HG02623 (cell line): ENCODE measurements at regions not wholly inside any gene's neighbourhood (a gene's known extent, or its start where the extent isn't known, plus 50 kb on each side); places are given as distances from the start of the nearest gene placed in this dataset.
A peak's percentile ranks its signal among the peaks of the same experiment; 100 is the strongest.

Source experiments
- ATAC-seq: cut with Tn5 transposase; IDR thresholded peaks from one replicate; pipeline ENCODE4 v1.9.1; 2021; ENCODE audit warnings: moderate library complexity; ENCODE audit not compliant: unreplicated experiment

DNA sequence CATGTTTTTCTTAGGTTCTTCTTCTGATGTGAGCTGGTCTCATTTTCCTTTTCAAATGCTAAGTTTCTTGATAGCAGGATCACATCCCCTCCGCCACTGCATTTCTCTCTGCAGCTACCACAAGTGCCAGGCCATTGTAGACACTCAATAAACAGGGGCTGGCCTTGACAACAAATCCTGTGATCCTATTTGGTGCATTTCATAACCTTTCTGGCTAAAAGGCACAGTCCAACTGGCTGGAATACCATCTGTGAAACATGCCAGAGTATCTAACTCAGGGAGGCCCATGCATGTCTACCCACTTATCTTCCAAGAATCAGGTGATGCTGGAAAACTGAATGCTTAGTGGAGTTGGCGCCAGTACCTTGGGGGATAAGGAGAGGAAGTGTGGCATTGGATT is 85.2 kb upstream of the NR2F2 start:
- ATAC-seq = no peak

DNA sequence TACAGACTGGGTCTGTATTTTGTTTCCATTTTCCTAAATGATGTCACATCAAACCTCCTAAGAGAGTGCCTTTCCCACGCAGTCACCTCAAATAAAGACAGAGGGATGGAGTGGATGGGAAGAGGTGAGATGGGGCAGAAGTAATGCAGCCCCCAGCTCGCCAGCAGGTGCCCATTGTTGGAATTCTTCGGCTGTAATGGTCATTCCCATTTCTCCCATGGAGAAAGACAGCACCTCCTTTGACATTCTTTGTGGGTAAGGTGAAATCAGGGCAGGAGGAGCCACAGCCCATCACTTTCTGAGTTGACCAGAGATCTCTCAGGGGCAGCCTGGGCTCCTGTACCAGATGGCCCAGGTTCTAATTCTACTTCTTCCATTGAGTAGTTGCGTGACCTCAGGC is 84.4 kb upstream of the NR2F2 start:
- no peak for ATAC-seq

DNA sequence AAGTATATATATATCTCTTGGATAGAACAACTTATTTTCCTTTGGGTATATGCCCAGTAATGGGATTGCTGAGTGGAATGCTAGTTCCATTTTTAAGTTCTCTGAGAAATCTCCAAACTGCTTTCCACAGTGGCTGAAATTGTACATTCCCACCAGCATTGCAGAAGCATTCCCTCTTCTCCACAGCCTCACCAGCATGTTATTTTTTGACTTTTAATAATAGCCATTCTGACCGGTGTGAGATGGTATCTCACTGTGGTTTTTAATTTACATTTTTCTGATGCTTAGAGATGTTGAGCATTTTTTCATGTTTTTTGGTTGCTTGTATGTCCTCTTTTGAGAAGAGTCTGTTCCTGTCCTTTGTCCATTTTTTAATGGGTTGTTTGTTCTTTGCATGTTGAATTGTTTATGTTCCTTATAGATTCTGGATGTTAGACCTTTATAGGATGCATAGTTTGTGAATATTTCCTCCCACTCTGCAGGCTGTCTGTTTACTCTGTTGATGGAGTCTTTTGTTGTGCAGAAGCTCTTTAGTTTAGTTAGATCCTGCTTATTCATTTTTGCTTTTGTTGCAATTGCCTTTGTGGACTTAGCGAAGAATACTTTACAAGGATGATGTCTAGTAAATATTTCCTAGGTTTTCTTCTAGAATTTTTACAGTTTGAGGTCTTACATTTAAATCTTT is 82.7 kb upstream of the NR2F2 start:
- ATAC-seq = no peak

- ATAC-seq = no peak
Observed at GRCh38 chr15:96252148-96252547, 78.4 kb upstream of the NR2F2 start.

DNA sequence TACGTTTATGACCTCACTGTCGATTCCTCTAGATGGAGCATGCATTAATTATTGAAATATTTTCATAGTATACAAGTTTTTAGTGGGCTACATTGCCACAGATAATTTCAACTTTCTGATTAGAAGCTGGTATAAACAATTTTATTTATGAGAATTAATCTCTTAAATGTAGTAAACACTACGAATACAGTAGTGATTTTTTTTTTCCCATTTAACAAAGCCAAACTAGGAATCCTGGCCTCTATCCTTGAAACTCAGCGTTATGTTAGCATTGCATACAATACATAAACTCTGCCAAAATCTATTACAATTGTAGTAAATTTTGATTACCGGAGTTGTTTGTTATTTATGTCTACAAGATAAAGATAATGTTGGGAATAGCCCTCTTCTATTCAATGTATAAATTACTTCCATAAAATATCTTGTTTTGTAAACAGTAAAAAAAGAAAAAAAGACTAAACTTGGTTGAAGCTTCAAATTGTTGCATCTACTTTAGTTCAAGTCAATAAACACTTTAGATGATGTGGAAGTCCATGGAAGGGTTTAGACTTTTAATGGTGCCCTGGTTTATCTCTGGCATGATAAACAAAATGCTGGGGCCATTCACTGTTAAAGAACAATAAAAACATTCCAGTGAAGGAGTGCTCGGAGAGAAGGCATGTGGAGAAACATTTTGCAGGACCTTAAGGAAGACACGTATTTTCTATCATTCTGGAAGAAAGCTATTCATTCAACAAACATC is 77.3 kb upstream of the NR2F2 start:
- no peak for ATAC-seq

GRCh38 chr15:96254173-96254572 is 76.3 kb upstream of the NR2F2 start:
- no peak for ATAC-seq

- no peak for ATAC-seq
Observed at GRCh38 chr15:96255599-96255998, 74.9 kb upstream of the NR2F2 start.

DNA sequence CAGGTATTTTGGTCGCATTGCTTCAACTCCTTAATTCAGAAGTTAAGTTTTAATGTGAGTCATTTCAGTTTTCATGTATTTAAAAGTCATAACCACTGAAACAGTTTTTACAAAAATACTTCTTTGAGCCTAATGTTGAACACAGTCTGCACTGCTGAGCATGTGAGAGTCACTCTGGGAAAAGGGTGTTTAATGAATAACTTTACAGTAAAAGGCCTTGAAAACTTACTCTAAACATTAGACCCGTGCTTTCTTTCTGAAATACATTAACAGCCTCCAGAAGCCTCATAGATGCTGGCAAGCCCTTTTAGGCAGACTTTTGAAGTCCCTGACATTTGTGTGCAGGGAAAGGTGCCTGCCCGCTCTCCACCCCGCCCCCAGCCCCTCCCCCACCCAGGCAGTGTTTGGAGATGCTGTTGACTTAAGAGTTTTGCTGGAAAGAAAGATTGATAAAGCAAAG is 68.9 kb upstream of the NR2F2 start:
- ATAC-seq = peak; percentile 64

DNA sequence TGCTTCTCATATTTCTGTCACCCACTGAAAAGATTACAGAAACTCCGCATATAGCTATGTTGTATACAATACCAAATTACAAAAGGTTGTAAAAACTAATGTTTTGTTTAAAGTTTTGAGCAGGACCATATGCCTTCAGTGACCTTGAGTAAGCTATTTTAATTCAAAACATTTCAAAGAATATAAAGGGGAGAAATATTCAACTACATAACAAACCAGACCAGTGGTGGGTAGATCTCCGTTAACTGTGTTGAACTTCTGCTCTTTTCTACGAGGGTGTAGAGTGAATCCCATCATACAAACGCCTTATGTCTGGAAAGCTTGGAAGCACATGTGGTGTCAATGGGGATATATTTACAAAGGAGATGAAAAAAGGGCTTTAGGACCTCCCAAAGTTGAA is 68.4 kb upstream of the NR2F2 start:
- ATAC-seq = no peak

GRCh38 chr15:96262549-96263489 is 67.7 kb upstream of the NR2F2 start:
- no peak for ATAC-seq

DNA sequence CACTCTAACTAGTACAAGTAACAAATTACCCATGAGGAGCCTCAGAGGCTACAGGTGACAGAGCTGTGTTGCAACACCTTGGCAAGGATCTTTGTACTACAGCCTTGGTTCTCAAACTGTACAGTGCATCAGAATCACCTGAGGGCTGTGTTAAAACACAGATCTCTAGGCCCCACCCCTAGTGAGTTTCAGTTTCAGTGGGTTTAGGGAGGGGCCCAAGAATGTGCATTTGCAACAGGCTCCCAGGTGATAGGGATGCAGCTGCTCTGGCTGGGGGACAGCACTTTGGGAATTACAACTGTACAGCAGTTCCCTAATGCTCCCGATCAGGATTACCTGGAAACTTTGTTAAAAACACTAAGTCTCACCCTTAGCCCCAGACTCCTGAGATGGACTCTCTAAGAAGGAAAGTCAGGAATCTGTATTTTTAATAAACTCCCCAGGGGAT is 66.1 kb upstream of the NR2F2 start:
- ATAC-seq = no peak

DNA sequence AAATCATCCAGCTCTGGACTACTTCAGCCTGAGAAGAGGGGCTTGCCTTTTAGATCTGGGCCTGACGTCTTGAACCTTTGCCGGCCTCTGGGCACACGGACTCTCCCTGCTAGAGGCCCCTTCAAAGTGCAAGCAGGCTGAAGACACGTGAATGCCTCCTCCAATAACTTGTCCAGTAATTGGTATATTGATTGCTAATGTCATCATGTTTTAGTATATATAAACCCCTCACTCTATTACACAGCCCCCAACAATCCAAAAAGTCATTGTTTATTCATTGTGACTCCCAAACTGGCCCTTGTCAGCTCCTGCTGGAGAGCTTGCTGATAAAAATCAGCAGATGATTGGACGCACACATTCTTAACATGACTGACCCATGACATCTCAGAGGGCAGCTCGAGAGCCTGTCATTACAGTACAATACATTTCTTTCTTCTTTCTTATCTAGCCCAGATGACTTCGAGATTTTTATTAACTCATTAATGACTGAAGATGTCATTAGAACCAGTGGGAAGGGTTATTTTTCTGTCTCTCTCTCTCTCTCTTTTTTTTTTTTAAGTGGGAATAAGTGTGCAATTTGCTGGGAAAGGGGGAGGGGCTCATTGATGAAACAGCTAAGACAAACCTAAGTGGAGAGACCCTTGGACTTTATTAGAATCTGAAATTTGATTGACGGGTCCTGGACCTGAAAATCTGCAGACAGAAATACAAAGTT is 65.5 kb upstream of the NR2F2 start:
- no peak for ATAC-seq

DNA sequence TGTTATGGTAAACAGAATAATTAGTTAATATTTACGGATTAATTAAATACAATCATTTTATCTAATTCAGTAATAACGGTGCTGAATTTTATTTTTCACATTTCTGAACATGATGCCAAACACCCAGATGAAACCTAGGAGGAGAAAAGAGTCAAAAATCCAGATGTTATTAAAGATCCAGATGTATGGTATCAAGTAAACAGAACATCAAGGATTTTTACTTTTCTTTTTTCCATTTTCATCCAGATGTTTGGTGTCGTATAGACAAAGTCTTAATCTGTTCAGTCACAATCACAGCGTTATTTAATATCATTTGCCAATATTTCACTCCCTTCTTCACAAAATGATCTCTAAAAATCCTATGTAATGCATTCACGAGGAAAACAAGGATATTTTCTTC is 64.0 kb upstream of the NR2F2 start:
- ATAC-seq = no peak

DNA sequence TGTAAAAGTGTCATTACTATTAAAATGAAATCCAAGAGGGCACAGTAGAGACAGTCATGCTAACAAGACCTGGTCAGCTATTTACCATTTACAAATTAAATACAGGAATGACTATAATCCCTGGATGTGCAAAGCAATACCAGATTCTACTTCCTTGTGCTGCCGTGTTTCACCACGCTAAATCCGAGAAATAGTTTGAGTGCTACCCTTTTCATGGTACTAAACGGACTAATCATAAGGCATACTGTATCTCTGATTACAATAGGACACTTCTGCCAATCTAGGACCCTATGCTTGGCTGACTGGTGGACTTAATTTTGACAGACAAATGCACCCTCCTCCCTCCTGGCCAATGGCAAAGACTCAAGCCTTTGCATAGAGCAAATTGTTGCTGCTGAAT is 63.0 kb upstream of the NR2F2 start:
- ATAC-seq = no peak

- no peak for ATAC-seq
Observed at GRCh38 chr15:96268442-96269204, 61.9 kb upstream of the NR2F2 start.

- no peak for ATAC-seq
Observed at GRCh38 chr15:96270581-96271172, 59.8 kb upstream of the NR2F2 start.

DNA sequence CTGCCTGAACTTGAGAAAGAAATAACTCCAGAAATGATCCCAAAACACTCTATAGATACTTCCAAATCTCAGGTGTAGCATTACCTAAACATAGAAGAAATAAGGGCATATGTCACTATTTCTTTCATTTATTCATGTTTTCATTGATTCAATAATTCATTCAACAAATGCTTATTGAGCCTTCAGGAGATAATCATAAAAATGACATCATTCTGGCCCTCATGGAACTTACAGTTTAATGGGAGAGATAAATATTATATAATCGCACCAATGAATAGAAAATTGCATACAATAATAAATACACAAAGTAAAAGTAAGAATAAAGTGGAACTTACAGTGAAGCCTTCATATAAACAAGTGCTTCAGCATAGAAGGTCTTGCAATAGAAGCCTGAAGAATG is 58.1 kb upstream of the NR2F2 start:
- no peak for ATAC-seq

DNA sequence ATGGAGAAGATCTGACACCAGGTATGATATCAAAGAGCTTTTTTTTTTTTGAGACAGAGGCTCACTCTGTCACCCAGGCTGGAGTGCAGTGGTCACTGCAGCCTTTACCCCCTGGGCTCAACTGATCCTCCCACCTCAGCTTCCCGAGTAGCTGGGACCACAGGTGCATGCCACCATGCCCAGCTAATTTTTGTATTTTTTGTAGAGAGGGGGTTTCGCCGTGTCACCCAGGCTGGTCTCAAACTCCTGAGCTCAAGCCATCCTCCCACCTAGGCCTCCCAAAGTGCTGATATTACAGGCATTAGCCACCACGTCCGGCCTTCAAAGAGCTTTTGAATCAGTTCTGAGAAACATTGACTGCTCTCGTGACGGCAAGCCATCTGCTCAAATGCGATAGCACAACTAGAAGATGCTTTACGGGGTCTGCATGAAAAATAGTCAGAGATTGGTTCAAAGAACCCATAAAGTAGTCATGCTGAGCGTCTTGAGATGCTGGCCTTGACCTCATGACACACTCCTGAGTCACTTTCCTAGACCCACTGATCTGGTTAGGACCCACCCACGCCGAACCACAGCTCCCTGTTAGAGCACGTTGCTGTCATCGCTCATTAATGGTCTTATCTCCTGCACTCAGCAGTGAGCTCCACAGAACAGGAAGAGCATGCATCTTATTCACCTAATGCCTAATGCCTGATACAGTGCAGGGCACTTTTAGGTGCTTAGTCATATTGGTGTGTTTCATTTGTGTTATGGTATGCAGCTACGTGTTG is 57.0 kb upstream of the NR2F2 start:
- ATAC-seq = no peak

DNA sequence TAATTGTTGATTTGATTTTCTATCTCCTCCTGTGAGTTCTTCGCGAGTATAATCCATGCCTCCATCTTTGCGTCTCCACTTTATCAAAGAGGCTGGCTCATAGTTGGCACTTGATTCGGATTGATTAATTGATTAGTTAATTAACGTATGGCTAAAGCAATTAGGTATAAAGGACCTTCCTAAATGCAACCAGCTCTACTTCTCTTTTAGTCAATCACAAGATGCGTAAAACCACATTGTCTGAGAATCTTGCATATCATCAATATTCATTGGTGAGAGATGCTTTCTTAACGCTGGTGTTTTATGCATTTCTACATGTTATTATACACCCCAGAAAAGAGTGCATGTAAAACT is 56.4 kb upstream of the NR2F2 start:
- ATAC-seq = no peak
